ENCODE measurements at regions not wholly inside any gene's neighbourhood (a gene's known extent, or its start where the extent isn't known, plus 50 kb on each side); places are given as distances from the start of the nearest gene placed in this dataset.
A peak's percentile ranks its signal among the peaks of the same experiment; 100 is the strongest.
"Not testable (repeated sequence)": the region's sequence is repeated elsewhere in the genome, so short reads cannot be mapped to it uniquely, and the experiment has no call there.

DNA sequence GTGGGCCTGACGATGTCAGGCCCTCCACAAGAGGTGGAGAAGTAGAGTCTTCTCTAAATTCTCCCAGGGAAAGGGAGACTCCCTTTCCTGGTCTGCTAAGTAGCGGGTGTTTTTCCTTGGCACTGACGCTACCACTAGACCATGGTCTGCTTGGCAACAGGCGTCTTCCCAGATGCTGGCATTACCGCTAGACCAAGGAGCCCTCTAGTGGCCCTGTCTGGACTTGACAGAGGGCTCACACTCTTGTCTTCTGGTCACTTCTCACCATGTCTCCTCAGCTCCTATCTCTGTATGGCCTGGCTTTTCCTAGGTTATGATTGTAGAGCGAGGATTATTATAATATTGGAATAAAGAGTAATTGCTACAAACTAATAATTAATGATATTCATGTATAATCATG, 51.1 kb upstream of the RASSF6 start:
- DNase-seq (ENCODE audit: low read depth), result not testable (repeated sequence)

- DNase-seq (ENCODE audit: low read depth), result no peak
Measured at GRCh38 chr4:73673286-73673685, 53.0 kb upstream of the RASSF6 start.

GRCh38 chr4:73674451-73674919, 54.2 kb upstream of the RASSF6 start:
- peak; percentile 66 for DNase-seq (ENCODE audit: low read depth)

DNA sequence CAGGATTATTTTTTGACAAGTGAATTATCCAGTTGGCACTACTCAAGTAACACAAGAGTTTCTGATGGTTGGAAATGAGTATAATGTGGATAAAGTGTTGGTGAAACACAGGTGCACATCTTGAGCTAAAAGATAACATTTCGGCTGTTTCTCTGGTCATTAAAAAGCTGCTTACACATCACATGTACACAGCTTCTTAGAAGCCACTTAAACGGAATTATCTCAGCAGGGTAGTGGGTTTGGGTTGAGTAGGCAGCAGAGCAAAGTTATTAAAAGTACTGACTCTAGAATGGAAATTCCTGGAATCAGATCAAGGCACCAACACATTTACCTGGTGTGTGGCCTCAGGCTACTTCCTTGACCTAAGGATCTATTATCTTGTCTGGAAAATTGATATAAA, 55.4 kb upstream of the RASSF6 start:
- DNase-seq (ENCODE audit: low read depth), result no peak

DNA sequence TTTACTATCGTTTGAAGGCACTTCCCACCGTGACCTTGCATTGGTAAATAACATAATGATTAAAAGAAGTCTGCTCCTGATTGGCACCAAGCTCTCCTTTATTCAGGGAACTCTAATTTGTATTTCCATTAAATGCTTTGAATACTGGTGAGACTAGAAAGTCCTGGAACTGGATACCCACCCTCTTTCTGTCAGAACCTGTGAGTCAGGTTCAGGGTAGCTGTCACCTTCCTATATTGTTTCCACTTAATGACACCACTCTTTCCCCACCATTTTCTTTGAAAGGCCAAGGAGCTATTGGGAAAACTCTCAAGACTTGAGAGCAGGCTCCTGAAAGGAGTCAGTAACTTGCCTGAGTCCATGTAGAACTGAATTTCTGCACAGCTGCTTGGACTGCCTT, 55.9 kb upstream of the RASSF6 start:
- DNase-seq (ENCODE audit: low read depth), result no peak

GRCh38 chr4:73676861-73677323, 56.7 kb upstream of the RASSF6 start:
- no peak for DNase-seq (ENCODE audit: low read depth)

- no peak for DNase-seq (ENCODE audit: low read depth)
Measured at GRCh38 chr4:73679836-73680235, 59.6 kb upstream of the RASSF6 start.

DNA sequence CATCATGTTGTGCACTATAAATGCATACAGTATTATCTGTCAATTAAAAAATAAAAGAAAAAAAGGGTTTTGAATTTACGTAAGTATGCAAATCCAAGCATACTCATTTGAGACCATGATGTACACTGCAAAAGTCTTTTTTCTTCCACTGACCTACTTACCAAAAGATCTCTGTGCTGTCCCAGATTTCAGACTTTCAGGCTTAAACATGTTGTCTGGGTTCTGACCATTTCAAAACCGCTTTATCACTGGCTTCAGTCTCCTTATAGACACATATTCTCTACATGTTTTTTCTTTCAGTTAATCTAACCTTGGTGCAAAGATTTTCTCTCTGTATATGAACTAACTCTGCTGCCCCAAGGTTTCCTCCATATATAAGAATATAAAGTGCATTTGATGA, 58.6 kb upstream of the CXCL8 start:
- no peak for DNase-seq (ENCODE audit: low read depth)

DNA sequence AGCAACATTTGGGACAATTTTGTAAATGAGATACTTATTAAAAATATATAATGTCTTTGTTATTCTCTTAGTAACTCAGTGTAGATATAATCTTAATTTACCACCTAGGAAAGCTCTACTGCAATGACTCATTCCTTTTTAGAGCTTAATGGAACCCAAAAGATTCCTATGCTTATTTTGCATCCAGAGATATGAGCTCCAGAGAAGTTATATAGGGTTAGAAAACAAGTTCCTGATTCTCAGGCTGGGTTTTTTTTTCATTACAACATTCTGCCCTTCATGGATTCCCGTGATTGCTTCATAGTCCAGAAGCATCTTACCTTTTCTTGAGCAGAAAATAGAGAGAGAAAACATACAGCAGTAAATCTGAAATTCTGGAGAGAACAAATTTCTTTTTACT, 57.9 kb upstream of the CXCL8 start:
- no peak for DNase-seq (ENCODE audit: low read depth)

GRCh38 chr4:73683033-73683432, 57.3 kb upstream of the CXCL8 start:
- DNase-seq (ENCODE audit: low read depth), result no peak

- DNase-seq (ENCODE audit: low read depth), result no peak
Measured at GRCh38 chr4:73683456-73683855, 56.9 kb upstream of the CXCL8 start.

DNA sequence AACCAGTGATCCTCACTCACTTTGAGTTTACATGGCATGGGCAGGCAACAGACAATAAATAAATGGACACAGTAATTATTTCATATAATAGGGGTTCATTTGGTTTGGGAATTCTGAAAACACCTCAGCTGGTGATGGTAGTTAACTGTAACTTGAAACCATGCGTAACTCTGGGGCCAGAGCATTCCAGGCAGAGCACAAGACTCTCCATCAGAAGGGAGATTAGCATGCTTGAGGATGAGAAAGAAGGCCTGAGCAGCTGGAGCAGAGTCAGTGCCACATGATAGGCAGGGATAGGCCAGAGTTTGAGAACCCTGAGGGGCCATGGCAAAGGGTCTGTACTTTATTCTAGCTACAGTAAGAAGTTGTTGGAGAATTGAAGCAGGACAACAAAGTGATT, 56.3 kb upstream of the CXCL8 start:
- no peak for DNase-seq (ENCODE audit: low read depth)

- no peak for DNase-seq (ENCODE audit: low read depth)
Measured at GRCh38 chr4:73685052-73685451, 55.3 kb upstream of the CXCL8 start.

DNA sequence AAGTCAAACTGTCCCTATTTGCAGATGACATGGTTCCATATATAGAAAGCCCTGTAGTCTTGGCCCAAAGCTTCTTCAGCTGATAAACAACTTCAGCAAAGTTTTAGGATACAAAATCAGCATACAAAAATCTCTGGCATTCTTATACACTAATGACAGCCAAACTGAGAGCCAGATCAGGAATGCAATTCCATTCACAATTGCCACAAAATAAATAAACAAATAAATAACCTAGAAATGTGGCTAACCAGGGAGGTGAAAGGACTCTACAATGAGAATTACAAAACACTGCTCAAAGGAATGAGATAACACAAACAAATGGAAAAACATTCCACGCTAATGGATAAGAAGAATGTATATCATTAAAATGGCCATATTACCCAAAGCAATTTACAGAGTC, 52.9 kb upstream of the CXCL8 start:
- DNase-seq (ENCODE audit: low read depth), result peak; percentile 51

DNA sequence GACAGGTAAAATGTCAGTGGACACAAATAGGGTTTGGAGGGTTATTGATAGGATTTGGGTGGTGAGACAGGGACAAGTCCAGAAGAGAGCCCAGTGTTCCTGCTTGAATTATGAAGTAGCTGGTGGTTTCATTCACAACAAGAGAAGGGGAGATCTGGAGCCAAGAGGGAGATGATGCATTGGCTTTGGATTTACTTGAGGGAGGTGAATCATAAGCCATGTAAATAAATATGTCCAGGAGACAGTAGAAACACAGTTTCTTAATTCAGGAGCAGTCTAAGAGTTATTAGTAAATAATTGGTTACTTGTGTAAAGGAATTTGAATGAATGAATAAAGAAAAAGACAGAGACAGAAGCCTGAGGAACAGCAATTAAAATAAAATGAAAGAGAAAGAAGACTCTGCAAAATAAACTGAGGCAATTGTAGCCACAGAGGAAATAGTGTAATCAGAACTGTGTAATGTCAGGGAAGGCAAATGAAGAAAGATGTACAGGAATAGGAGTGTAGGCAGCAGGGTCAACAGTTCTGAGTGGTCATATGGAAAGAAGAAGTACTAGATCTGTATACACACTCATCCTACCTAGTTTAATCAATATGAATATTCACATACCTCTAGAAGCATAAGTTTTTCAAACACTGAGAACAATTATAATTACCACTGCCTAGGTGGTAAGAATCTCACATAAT, 50.2 kb upstream of the CXCL8 start:
- DNase-seq (ENCODE audit: low read depth), result peak; percentile 50

Data from fibroblast of gingiva (primary cell).